ENCODE measurements at regions not wholly inside any gene's neighbourhood (a gene's known extent, or its start where the extent isn't known, plus 50 kb on each side); places are given as distances from the start of the nearest gene placed in this dataset.

- 74 to 83% methylated on average over 8 of the region's 8 CpGs for WGBS, 2 donors
- peak in 1 of 2 donors; percentile 18 for DNase-seq (ENCODE audit: low spot score in 2 of 2)
- intact Hi-C loops (cut with DNase I; ENCODE audit: low total_unique reads), result no loop called here
- no peak overlapping the region for H3K4me3 ChIP-seq (ENCODE audit: low read depth, poor library complexity, severe bottlenecking)
- no peak for TF ChIP-seq POLR2A (IDR thresholded peaks at IDR 0.05)
- TF ChIP-seq, protein P1, sequence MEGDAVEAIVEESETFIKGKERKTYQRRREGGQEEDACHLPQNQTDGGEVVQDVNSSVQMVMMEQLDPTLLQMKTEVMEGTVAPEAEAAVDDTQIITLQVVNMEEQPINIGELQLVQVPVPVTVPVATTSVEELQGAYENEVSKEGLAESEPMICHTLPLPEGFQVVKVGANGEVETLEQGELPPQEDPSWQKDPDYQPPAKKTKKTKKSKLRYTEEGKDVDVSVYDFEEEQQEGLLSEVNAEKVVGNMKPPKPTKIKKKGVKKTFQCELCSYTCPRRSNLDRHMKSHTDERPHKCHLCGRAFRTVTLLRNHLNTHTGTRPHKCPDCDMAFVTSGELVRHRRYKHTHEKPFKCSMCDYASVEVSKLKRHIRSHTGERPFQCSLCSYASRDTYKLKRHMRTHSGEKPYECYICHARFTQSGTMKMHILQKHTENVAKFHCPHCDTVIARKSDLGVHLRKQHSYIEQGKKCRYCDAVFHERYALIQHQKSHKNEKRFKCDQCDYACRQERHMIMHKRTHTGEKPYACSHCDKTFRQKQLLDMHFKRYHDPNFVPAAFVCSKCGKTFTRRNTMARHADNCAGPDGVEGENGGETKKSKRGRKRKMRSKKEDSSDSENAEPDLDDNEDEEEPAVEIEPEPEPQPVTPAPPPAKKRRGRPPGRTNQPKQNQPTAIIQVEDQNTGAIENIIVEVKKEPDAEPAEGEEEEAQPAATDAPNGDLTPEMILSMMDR (IDR thresholded peaks at IDR 0.05), result no peak
These were observed 378.6 kb downstream of the SMOC2 start for GRCh38 chr6:168819546-168819945.

DNA sequence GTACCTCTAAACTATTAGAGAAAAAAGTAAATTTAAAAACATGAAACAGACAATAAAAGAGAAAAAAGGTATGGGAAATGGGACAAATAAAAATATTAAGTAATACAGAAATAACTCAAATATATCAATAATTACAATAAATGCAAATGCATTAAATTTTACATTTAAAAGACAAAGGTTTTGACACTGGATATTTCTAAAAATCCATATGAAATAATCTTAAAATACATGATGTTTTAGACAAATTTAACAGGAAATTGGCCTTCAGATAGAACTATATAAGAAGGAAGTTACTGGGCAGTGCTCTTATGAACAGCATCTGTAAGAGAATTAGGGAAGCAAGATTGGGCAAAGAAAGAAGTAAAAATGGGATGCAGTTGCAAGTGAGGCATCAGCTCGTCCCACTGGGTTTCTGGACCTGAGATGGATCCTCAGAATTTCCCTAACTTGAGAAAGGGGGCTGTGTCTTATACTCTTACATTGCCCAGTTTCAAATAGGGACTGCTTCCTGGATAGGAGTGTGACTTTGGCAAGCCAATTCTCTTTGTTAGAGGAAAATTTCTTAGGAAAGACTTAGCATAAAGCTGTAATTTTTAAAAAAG, 376.7 kb downstream of the SMOC2 start:
- 45 to 48% methylated on average over 1 of the region's 1 CpG for WGBS, 2 donors

DNA sequence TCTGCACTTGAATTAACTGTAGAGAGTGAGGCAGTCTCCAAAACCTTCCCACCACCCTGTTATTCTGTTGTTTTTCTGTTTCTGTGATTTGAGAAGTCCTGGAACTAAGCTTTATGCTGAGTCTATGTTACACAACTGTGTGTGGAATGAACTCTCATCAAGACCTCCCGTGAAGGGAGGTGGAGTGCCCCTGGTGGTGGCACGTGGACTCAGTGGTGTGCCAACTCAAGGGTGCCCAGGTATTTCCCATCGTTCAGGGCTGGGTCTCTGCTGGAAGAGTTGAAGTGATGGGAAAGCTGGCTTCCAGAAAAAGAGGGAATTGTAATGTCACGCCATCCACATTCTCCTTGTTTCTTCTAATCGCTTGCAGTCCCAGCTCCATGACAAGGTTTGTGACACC, 374.2 kb downstream of the SMOC2 start:
- no peak overlapping the region for H3K4me3 ChIP-seq (ENCODE audit: low read depth, poor library complexity, severe bottlenecking)
- TF ChIP-seq, protein P1 (IDR thresholded peaks at IDR 0.05), result no peak
- TF ChIP-seq POLR2A (IDR thresholded peaks at IDR 0.05), result no peak
- no peak for DNase-seq (ENCODE audit: low spot score in 2 of 2)
- WGBS, 2 donors, result 57 to 59% methylated on average over 5 of the region's 5 CpGs
- intact Hi-C loops (cut with DNase I; ENCODE audit: low total_unique reads), result no loop called here

More for the DNA sequence above, 376.7 kb downstream of the SMOC2 start:
- no peak for TF ChIP-seq POLR2A (IDR thresholded peaks at IDR 0.05)
- TF ChIP-seq, protein P1 (IDR thresholded peaks at IDR 0.05), result no peak
- no peak overlapping the region for H3K4me3 ChIP-seq (ENCODE audit: low read depth, poor library complexity, severe bottlenecking)
- no peak for DNase-seq (ENCODE audit: low spot score in 2 of 2)
- intact Hi-C loops (cut with DNase I; ENCODE audit: low total_unique reads), result no loop called here

DNA sequence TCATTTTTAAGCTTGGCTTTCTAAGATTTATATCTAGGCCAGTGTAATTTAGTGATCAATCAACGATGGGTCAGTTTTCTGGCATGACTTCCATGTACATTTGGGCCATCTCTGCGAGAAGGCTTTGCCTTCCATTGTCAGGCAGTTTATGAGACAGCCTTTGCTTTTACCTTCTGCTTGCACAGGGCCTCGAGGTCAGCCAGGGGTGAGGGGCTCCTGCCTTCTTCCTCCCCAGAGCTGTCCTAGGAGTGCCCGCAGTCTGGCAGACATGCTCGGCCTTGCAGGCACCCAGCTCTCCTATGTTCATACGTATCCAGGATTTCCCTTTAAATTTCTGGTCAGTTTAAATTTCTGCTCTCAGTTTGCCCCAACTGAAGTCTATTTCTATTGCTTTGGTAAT, 367.2 kb downstream of the SMOC2 start:
- TF ChIP-seq POLR2A (IDR thresholded peaks at IDR 0.05), result no peak
- TF ChIP-seq, protein P1 (IDR thresholded peaks at IDR 0.05), result no peak
- no peak overlapping the region for H3K4me3 ChIP-seq (ENCODE audit: low read depth, poor library complexity, severe bottlenecking)
- 77 to 84% methylated on average over 6 of the region's 6 CpGs for WGBS, 2 donors
- intact Hi-C loops (cut with DNase I; ENCODE audit: low total_unique reads), result no loop called here
- DNase-seq (ENCODE audit: low spot score in 2 of 2), result no peak

DNA sequence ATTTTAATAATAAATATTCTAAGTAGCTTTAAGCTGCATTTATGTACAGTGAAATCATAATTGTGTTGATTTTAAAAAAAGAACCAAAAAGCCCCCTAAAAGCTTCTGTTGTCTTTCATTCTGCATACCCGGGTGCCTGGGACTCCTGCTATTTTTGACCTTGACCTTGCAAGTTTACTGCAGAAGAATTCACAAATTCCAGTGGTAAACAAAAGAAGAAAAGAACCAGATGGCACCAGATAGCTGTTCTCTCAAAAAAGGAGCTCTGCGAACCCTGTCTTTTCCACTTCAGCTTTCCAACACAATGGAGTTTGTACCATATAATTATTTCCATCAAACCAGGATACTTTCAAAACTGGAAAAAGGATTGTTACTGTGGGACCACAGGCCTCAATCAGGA, 363.3 kb downstream of the SMOC2 start:
- TF ChIP-seq, protein P1 (IDR thresholded peaks at IDR 0.05), result no peak
- no peak for DNase-seq (ENCODE audit: low spot score in 2 of 2)
- 58 to 62% methylated on average over 2 of the region's 2 CpGs for WGBS, 2 donors
- no peak overlapping the region for H3K4me3 ChIP-seq (ENCODE audit: low read depth, poor library complexity, severe bottlenecking)
- intact Hi-C loops (cut with DNase I; ENCODE audit: low total_unique reads), result no loop called here

- H3K4me3 ChIP-seq (ENCODE audit: low read depth, poor library complexity, severe bottlenecking), result no peak overlapping the region
- DNase-seq (ENCODE audit: low spot score in 2 of 2), result no peak
- 73 to 85% methylated on average over 2 of the region's 2 CpGs for WGBS, 2 donors
- intact Hi-C loops (cut with DNase I; ENCODE audit: low total_unique reads), result no loop called here
- TF ChIP-seq POLR2A (IDR thresholded peaks at IDR 0.05), result no peak
- TF ChIP-seq, protein P1 (IDR thresholded peaks at IDR 0.05), result no peak
These were observed 362.9 kb downstream of the SMOC2 start for GRCh38 chr6:168803874-168804273.
